ENCODE measurements at regions not wholly inside any gene's neighbourhood (a gene's known extent, or its start where the extent isn't known, plus 50 kb on each side); places are given as distances from the start of the nearest gene placed in this dataset.

- Histone ChIP-seq H2AFZ (ENCODE audit: low read length) (no peak overlapping the region), H3K9me3 (ENCODE audit: low read depth, low read length) (no peaks in the 10 kb centered on the region), H4K20me1 (ENCODE audit: insufficient read depth, low read length) (no peaks in the 10 kb centered on the region), H3K27ac (ENCODE audit: low read depth, low read length) (no peak overlapping the region), H3K4me1 (ENCODE audit: insufficient read depth, low read length) (peaks cover 3% of the 10 kb centered on the region), H3K79me2 (ENCODE audit: insufficient read depth, low read length) (no peaks in the 10 kb centered on the region), H3K4me2 (ENCODE audit: insufficient read depth, low read length) (no peak overlapping the region), H3K4me3 (ENCODE audit: insufficient read depth, low read length) (no peak overlapping the region), H3K27me3 (ENCODE audit: insufficient read depth, low read length) (no peaks in the 10 kb centered on the region), H3K36me3 (ENCODE audit: insufficient read depth, low read length) (no peaks in the 10 kb centered on the region)
- DNase-seq (ENCODE audit: insufficient read length, low spot score, missing footprints): no peak
- TF ChIP-seq CTCF (IDR thresholded peaks at IDR 0.05; ENCODE audit: extremely low read depth, low read depth, low read length): no peak
Measured at GRCh38 chr2:118251427-118251826, 163.2 kb downstream of the INSIG2 start.

GRCh38 chr2:118250463-118250862 lies 162.2 kb downstream of the INSIG2 start:
- Histone ChIP-seq H3K79me2 (ENCODE audit: insufficient read depth, low read length) (no peaks in the 10 kb centered on the region), H3K4me1 (ENCODE audit: insufficient read depth, low read length) (peaks cover 3% of the 10 kb centered on the region), H3K27me3 (ENCODE audit: insufficient read depth, low read length) (no peaks in the 10 kb centered on the region), H3K36me3 (ENCODE audit: insufficient read depth, low read length) (no peaks in the 10 kb centered on the region), H3K4me2 (ENCODE audit: insufficient read depth, low read length) (no peak overlapping the region), H4K20me1 (ENCODE audit: insufficient read depth, low read length) (no peaks in the 10 kb centered on the region), H3K27ac (ENCODE audit: low read depth, low read length) (no peak overlapping the region), H3K9me3 (ENCODE audit: low read depth, low read length) (no peaks in the 10 kb centered on the region), H2AFZ (ENCODE audit: low read length) (no peak overlapping the region), H3K4me3 (ENCODE audit: insufficient read depth, low read length) (no peak overlapping the region)
- no peak for TF ChIP-seq CTCF (IDR thresholded peaks at IDR 0.05; ENCODE audit: extremely low read depth, low read depth, low read length)
- DNase-seq (ENCODE audit: insufficient read length, low spot score, missing footprints): no peak

- no peaks in the 10 kb centered on the region for H3K27me3 ChIP-seq (ENCODE audit: insufficient read depth, low read length)
Measured at GRCh38 chr2:118250001-118250400, 161.7 kb downstream of the INSIG2 start.

GRCh38 chr2:118249531-118249930 lies 161.3 kb downstream of the INSIG2 start:
- TF ChIP-seq CTCF (IDR thresholded peaks at IDR 0.05; ENCODE audit: extremely low read depth, low read depth, low read length): no peak
- no peak overlapping the region for H3K4me2 ChIP-seq (ENCODE audit: insufficient read depth, low read length)

More at GRCh38 chr2:118250001-118250400, 161.7 kb downstream of the INSIG2 start:
- H3K4me1 ChIP-seq (ENCODE audit: insufficient read depth, low read length): peaks cover 3% of the 10 kb centered on the region
- no peaks in the 10 kb centered on the region for H4K20me1 ChIP-seq (ENCODE audit: insufficient read depth, low read length)
- H3K27ac ChIP-seq (ENCODE audit: low read depth, low read length): no peak overlapping the region
- H3K4me3 ChIP-seq (ENCODE audit: insufficient read depth, low read length): no peak overlapping the region
- H3K9me3 ChIP-seq (ENCODE audit: low read depth, low read length): no peaks in the 10 kb centered on the region
- no peak for DNase-seq (ENCODE audit: insufficient read length, low spot score, missing footprints)
- H3K4me2 ChIP-seq (ENCODE audit: insufficient read depth, low read length): no peak overlapping the region
- no peaks in the 10 kb centered on the region for H3K36me3 ChIP-seq (ENCODE audit: insufficient read depth, low read length)
- H2AFZ ChIP-seq (ENCODE audit: low read length): no peak overlapping the region
- TF ChIP-seq CTCF (IDR thresholded peaks at IDR 0.05; ENCODE audit: extremely low read depth, low read depth, low read length): no peak
- H3K79me2 ChIP-seq (ENCODE audit: insufficient read depth, low read length): no peaks in the 10 kb centered on the region

More at GRCh38 chr2:118249531-118249930, 161.3 kb downstream of the INSIG2 start:
- Histone ChIP-seq H3K27me3 (ENCODE audit: insufficient read depth, low read length) (no peaks in the 10 kb centered on the region), H3K9me3 (ENCODE audit: low read depth, low read length) (no peaks in the 10 kb centered on the region), H3K4me1 (ENCODE audit: insufficient read depth, low read length) (peaks cover 3% of the 10 kb centered on the region), H2AFZ (ENCODE audit: low read length) (no peak overlapping the region), H3K27ac (ENCODE audit: low read depth, low read length) (no peak overlapping the region), H3K4me3 (ENCODE audit: insufficient read depth, low read length) (no peak overlapping the region), H3K79me2 (ENCODE audit: insufficient read depth, low read length) (no peaks in the 10 kb centered on the region), H4K20me1 (ENCODE audit: insufficient read depth, low read length) (no peaks in the 10 kb centered on the region), H3K36me3 (ENCODE audit: insufficient read depth, low read length) (no peaks in the 10 kb centered on the region)
- no peak for DNase-seq (ENCODE audit: insufficient read length, low spot score, missing footprints)
